Loucy (cell line): ENCODE measurements at regions not wholly inside any gene's neighbourhood (a gene's known extent, or its start where the extent isn't known, plus 50 kb on each side); places are given as distances from the start of the nearest gene placed in this dataset.

ENCODE experiments used
- H2AFZ ChIP-seq: fragments of 200-600 bp; sonication (generic); 2 replicates; pipeline ENCODE4 v1.6.0; 2016; ENCODE audit warnings: antibody characterized with exemption, mild to moderate bottlenecking, low read length, moderate library complexity
- H3F3A ChIP-seq: fragments of 200-600 bp; 2 replicates; pipeline ENCODE4 v1.6.0; 2016; ENCODE audit warnings: antibody characterized with exemption, low read depth, mild to moderate bottlenecking
- H3K27me3 ChIP-seq: fragments of 200-600 bp; sonication (generic); 2 replicates; pipeline ENCODE4 v1.6.1; 2014; ENCODE audit warnings: low read length, mild to moderate bottlenecking; ENCODE audit not compliant: insufficient read depth, poor library complexity, severe bottlenecking
- H3K36me3 ChIP-seq: fragments of 200-600 bp; sonication (generic); 2 replicates; pipeline ENCODE4 v1.6.1; 2016; ENCODE audit warnings: low read length; ENCODE audit not compliant: insufficient read depth
- H3K4me1 ChIP-seq: fragments of 200-600 bp; sonication (generic); 2 replicates; pipeline ENCODE4 v1.5.1; 2014; ENCODE audit warnings: low read length, mild to moderate bottlenecking; ENCODE audit not compliant: insufficient read depth, poor library complexity, severe bottlenecking
- H3K4me2 ChIP-seq: fragments of 200-600 bp; sonication (generic); 2 replicates; pipeline ENCODE4 v1.6.0; 2014; ENCODE audit warnings: antibody characterized with exemption, low read length, low read depth, mild to moderate bottlenecking; ENCODE audit not compliant: poor library complexity, severe bottlenecking
- H3K4me3 ChIP-seq: fragments of 200-600 bp; sonication (generic); 2 replicates; pipeline ENCODE4 v1.5.1; 2014; ENCODE audit warnings: low read length, mild to moderate bottlenecking, mixed read lengths; ENCODE audit not compliant: poor library complexity, severe bottlenecking
- H3K79me2 ChIP-seq: fragments of 200-600 bp; sonication (generic); 2 replicates; pipeline ENCODE4 v1.6.1; 2014; ENCODE audit warnings: low read length; ENCODE audit not compliant: insufficient read depth
- H3K9ac ChIP-seq: fragments of 200-600 bp; sonication (generic); 2 replicates; pipeline ENCODE4 v1.6.0; 2014; ENCODE audit warnings: mild to moderate bottlenecking, low read depth, low read length, moderate library complexity; ENCODE audit not compliant: poor library complexity, severe bottlenecking
- H3K9me2 ChIP-seq: fragments of 200-600 bp; sonication (generic); replicated peaks from 2 replicates; pipeline ENCODE4 v1.6.1; 2016; ENCODE audit warnings: low read depth, low read length, mixed read lengths
- H3K9me3 ChIP-seq: fragments of 200-600 bp; sonication (generic); 2 replicates; pipeline ENCODE4 v1.6.1; 2014; ENCODE audit warnings: mild to moderate bottlenecking, antibody characterized with exemption, low read length, low read depth; ENCODE audit not compliant: insufficient read depth
- H4K20me1 ChIP-seq: fragments of 200-600 bp; sonication (generic); 2 replicates; pipeline ENCODE4 v1.6.0; 2014; ENCODE audit warnings: antibody characterized with exemption, low read length, mild to moderate bottlenecking; ENCODE audit not compliant: insufficient read depth, poor library complexity, severe bottlenecking
- EZH2phosphoT487 ChIP-seq: fragments of 200-600 bp; IDR thresholded peaks from 2 replicates; pipeline ENCODE4 v1.6.1; 2018; ENCODE audit warnings: antibody characterized with exemption, mild to moderate bottlenecking, moderate library complexity, borderline replicate concordance
- TF ChIP-seq, protein P1 (sequence below): fragments of 200-600 bp; sonication (generic); conservative IDR thresholded peaks from 2 replicates; pipeline ENCODE4 v1.5.1; 2014; ENCODE audit warnings: mild to moderate bottlenecking, antibody characterized with exemption, low read length

DNA sequence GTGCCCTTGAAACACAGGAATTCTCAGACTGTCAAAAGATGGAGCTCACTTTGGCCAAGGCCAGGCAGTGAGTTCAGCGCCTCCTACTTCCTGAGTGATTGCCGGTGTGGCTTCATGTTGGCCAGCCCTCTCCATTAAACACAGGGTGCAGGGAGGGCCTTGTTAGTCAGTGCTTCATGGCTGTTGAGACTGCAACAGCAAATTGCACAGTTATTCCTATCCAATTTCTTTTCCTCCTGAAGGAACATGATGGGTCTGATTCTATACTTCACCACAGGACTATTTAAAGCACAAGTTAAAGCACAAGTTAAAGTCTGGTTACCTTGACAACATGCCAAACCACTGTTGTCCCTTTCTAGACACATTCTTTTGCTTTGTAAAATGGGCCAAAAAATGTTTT is 156.6 kb downstream of the SIPA1L2 start:
- H3K9me3 ChIP-seq, result no peaks in the 10 kb centered on the region
- H3F3A ChIP-seq, result no peaks in the 10 kb centered on the region
- H2AFZ ChIP-seq, result peak overlapping the region; percentile 24; the same call in 1 of the 2 replicates
- no peak overlapping the region for H3K9ac ChIP-seq
- H3K79me2 ChIP-seq, result no peaks in the 10 kb centered on the region
- no peaks in the 10 kb centered on the region for H4K20me1 ChIP-seq
- H3K4me1 ChIP-seq, result peaks cover 35% of the 10 kb centered on the region
- no peak overlapping the region for H3K4me3 ChIP-seq
- peaks cover 5% of the 10 kb centered on the region; the same call in 1 of the 2 replicates for H3K36me3 ChIP-seq
- TF ChIP-seq, protein P1, sequence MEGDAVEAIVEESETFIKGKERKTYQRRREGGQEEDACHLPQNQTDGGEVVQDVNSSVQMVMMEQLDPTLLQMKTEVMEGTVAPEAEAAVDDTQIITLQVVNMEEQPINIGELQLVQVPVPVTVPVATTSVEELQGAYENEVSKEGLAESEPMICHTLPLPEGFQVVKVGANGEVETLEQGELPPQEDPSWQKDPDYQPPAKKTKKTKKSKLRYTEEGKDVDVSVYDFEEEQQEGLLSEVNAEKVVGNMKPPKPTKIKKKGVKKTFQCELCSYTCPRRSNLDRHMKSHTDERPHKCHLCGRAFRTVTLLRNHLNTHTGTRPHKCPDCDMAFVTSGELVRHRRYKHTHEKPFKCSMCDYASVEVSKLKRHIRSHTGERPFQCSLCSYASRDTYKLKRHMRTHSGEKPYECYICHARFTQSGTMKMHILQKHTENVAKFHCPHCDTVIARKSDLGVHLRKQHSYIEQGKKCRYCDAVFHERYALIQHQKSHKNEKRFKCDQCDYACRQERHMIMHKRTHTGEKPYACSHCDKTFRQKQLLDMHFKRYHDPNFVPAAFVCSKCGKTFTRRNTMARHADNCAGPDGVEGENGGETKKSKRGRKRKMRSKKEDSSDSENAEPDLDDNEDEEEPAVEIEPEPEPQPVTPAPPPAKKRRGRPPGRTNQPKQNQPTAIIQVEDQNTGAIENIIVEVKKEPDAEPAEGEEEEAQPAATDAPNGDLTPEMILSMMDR, result no peak
- no peak for TF ChIP-seq EZH2phosphoT487
- no peaks in the 10 kb centered on the region for H3K27me3 ChIP-seq
- H3K9me2 ChIP-seq, result no peaks in the 10 kb centered on the region
- peak overlapping the region; percentile 11 for H3K4me2 ChIP-seq

DNA sequence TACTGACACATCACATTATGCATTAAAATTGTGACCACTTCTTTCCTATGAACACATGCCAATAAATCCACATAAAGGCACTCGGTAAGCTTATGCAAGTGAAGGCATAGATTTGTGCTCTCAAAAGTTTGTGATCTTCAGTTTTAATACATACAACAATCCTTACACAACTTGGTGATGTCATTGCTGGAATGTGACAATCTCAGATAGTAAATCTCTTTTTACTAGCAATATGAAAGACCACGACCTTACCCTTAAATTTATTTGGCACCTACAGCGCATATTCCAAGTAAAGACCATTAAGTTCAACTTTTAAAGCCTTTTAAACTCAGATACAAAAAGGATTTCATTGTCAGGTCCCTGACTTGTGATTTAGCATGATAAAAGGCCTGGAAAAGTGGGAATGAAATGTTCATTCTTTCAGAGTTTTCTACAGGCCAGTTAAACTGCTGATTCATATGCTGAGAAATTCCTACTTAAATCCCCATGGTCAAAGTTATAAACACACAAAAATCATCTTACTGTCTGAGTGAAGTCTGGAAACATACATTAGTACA is 157.4 kb downstream of the SIPA1L2 start:
- Histone ChIP-seq H2AFZ (no peak overlapping the region), H3K9me2 (no peaks in the 10 kb centered on the region), H3K79me2 (no peaks in the 10 kb centered on the region), H3K4me3 (no peak overlapping the region), H3K9me3 (no peaks in the 10 kb centered on the region), H3K27me3 (no peaks in the 10 kb centered on the region), H3F3A (no peaks in the 10 kb centered on the region), H3K4me2 (no peak overlapping the region), H3K36me3 (peaks cover 5% of the 10 kb centered on the region; the same call in 1 of the 2 replicates), H3K4me1 (peaks cover 39% of the 10 kb centered on the region), H4K20me1 (no peaks in the 10 kb centered on the region), H3K9ac (no peak overlapping the region)
- TF ChIP-seq, protein P1, result no peak
- TF ChIP-seq EZH2phosphoT487, result no peak

DNA sequence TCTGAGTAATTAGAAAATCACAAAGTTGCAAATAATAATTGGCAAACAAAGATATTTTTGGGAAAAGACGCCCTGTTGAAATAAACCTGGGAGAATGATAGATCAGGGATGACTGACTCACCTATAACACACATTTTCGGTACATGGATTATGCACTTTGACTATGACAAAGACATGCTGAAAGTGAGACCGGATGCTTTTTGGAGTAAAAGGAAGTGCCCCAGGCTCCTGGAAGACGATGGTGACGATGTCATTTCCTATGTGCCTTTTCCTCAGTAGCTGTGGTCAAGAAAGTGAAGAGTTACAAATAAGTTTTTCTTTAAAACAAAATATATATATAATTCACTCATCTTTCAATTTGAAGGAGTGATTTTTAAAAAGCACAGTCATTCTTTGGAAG is 158.7 kb downstream of the SIPA1L2 start:
- no peak overlapping the region for H2AFZ ChIP-seq

More for the DNA sequence above, 158.7 kb downstream of the SIPA1L2 start:
- TF ChIP-seq, protein P1, result no peak
- TF ChIP-seq EZH2phosphoT487, result no peak
- Histone ChIP-seq H3F3A (no peaks in the 10 kb centered on the region), H3K4me1 (peaks cover 46% of the 10 kb centered on the region), H3K36me3 (peaks cover 5% of the 10 kb centered on the region; the same call in 1 of the 2 replicates), H3K9ac (no peak overlapping the region), H3K4me2 (no peak overlapping the region), H3K4me3 (no peak overlapping the region), H3K79me2 (no peaks in the 10 kb centered on the region), H3K9me3 (no peaks in the 10 kb centered on the region), H3K9me2 (no peaks in the 10 kb centered on the region), H3K27me3 (no peaks in the 10 kb centered on the region), H4K20me1 (no peaks in the 10 kb centered on the region)
